Chondrocyte (in vitro differentiated cells): ENCODE measurements at regions not wholly inside any gene's neighbourhood (a gene's known extent, or its start where the extent isn't known, plus 50 kb on each side); places are given as distances from the start of the nearest gene placed in this dataset.

Experiments
- DNase-seq: peaks from one replicate; pipeline ENCODE4 v3.0.0; 2021; ENCODE audit warnings: mixed read lengths, low spot score
- H3K27ac Mint-ChIP-seq: one replicate; pipeline ENCODE4 v1.8.0; 2021; ENCODE audit warnings: mild to moderate bottlenecking, moderate library complexity, mixed read lengths; ENCODE audit not compliant: unreplicated experiment
- H3K27me3 Mint-ChIP-seq: 2 replicates; pipeline ENCODE4 v1.8.0; 2021; ENCODE audit warnings: low read depth, mixed read lengths
- H3K36me3 Mint-ChIP-seq: 2 replicates; pipeline ENCODE4 v1.8.0; 2021; ENCODE audit warnings: low read depth, mixed read lengths
- H3K4me1 Mint-ChIP-seq: 2 replicates; pipeline ENCODE4 v1.8.0; 2021; ENCODE audit warnings: low read depth, mild to moderate bottlenecking, mixed read lengths
- H3K4me3 Mint-ChIP-seq: one replicate; pipeline ENCODE4 v1.8.0; 2021; ENCODE audit warnings: mild to moderate bottlenecking, moderate library complexity, mixed read lengths; ENCODE audit not compliant: unreplicated experiment
- H3K9me3 Mint-ChIP-seq: 2 replicates; pipeline ENCODE4 v1.8.0; 2021; ENCODE audit warnings: low read depth, mixed read lengths
- TF ChIP-seq, protein P1 (sequence below): fragments of 200-600 bp; sonication (generic); IDR thresholded peaks from 2 replicates; pipeline ENCODE4 v1.5.0; 2021; ENCODE audit warnings: antibody characterized with exemption, mild to moderate bottlenecking, moderate library complexity

DNA sequence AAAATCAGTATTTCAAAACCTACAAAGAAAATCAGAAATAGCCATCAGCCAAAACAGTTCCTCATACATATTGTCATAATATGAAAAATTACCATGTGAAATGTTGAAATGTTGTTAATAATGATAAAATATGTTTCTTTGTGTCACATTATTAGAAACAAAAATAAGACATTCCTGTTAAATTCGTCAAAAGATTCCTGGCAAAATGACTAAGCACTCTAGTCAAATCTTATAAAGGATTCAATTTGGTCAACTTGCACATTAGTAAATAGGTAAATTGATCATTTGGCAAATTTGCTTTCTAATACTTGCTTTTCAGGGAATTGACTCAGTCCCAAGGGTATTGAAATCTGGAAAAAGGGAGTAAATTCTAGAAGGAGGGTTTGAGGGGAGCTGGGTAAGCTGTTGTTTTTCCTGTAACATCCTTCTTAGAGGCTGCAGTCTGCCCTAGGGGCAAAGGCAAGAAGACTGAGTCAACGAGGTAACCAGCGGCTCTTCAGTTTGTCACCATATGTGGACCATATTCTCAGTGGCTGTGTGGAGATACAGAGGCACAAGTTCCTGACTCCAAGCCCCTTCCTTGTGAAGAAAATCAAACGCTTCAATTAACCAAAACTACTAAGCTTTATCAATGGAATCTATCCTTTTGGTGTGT is 482.3 kb downstream of the TNS1 start:
- Mint-ChIP-seq H3K4me1 (peaks cover 18% of the 10 kb centered on the region), H3K27ac (peak overlapping the region; percentile 45), H3K9me3 (no peaks in the 10 kb centered on the region), H3K4me3 (no peak overlapping the region), H3K36me3 (peaks cover 1% of the 10 kb centered on the region), H3K27me3 (no peaks in the 10 kb centered on the region)
- DNase-seq, result no peak
- TF ChIP-seq, protein P1, sequence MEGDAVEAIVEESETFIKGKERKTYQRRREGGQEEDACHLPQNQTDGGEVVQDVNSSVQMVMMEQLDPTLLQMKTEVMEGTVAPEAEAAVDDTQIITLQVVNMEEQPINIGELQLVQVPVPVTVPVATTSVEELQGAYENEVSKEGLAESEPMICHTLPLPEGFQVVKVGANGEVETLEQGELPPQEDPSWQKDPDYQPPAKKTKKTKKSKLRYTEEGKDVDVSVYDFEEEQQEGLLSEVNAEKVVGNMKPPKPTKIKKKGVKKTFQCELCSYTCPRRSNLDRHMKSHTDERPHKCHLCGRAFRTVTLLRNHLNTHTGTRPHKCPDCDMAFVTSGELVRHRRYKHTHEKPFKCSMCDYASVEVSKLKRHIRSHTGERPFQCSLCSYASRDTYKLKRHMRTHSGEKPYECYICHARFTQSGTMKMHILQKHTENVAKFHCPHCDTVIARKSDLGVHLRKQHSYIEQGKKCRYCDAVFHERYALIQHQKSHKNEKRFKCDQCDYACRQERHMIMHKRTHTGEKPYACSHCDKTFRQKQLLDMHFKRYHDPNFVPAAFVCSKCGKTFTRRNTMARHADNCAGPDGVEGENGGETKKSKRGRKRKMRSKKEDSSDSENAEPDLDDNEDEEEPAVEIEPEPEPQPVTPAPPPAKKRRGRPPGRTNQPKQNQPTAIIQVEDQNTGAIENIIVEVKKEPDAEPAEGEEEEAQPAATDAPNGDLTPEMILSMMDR, result no peak

DNA sequence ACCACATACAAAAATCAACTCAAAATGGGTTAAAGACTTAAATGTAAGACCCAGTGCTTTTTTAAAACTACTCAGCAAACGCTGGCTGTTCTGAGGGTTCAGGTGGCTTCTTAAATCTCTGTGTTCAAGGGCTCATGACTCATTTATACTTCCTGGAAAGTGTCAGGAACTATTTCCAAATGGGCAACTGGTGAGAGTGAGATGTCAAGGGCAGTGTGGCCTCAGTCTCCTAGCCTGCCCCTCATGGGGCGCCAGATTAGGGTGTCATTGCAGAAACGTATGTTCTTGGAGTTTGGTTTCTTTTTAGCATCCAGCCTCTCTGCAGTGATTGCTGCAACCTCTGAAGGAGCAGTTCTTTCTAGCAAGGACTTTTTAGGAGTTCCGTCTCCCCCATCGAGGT is 485.4 kb downstream of the TNS1 start:
- DNase-seq, result no peak
- Mint-ChIP-seq H3K4me1 (peaks cover 28% of the 10 kb centered on the region), H3K4me3 (no peak overlapping the region), H3K9me3 (no peaks in the 10 kb centered on the region), H3K36me3 (peaks cover 1% of the 10 kb centered on the region), H3K27me3 (no peaks in the 10 kb centered on the region), H3K27ac (no peak overlapping the region)
- TF ChIP-seq, protein P1, result no peak

DNA sequence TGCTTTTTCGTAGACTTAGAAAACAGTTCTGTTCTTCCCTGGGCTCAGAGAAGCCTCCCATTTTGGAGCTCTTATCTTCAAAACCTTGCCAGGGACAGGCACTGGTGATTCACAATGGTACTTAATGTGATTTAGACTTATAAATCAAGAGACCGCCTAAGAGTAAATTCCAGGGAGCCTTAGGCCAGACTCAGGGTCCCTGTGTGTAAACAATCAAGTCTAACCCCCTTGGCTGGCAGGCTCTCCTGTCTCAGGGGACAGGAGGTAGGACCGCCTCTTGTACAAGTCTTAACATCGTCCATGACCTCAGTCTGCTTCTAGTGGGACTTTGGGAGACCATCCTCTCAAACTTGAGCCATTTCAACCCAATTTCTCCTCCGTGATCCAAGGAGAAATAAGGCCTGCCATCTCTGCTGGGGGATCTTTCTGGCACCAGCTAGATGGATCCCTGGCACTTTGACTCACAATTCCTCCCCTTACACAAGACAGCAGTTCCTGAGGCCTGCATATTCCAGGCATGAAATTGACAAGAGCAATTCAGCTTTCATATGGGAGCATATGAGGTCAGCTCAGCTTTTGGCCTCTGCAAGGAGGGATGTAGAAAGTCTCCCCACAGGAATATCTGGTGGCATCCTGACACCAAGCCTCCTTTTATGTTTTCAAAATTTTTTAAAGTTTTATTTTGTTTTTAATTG is 487.0 kb downstream of the TNS1 start:
- H3K36me3 Mint-ChIP-seq, result peaks cover 1% of the 10 kb centered on the region
- peaks cover 31% of the 10 kb centered on the region for H3K4me1 Mint-ChIP-seq

DNA sequence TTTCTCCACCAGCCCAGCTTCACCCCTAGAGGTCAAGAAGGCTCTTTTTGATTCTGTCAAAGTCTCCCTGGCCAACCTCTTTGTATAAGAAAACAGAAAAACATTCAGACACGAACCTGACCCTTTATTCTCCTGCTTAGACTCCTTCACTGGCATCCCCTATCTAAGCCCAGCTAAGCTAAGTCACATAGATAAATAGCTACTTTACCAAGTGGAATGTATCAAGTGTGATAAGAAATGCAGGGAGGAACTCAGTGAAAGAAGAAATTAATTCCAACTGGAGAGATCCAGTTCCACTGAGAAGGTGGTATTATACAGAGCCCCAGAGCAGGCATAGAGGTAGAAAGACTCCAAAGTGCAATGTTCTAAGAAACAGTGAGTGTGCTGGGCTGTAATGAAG is 489.5 kb downstream of the TNS1 start:
- DNase-seq, result no peak
- peaks cover 35% of the 10 kb centered on the region for H3K4me1 Mint-ChIP-seq
- peaks cover 1% of the 10 kb centered on the region for H3K36me3 Mint-ChIP-seq
- no peak overlapping the region for H3K27ac Mint-ChIP-seq
- H3K9me3 Mint-ChIP-seq, result no peaks in the 10 kb centered on the region
- no peak overlapping the region for H3K4me3 Mint-ChIP-seq
- TF ChIP-seq, protein P1, result no peak
- no peaks in the 10 kb centered on the region for H3K27me3 Mint-ChIP-seq

More for the DNA sequence above, 487.0 kb downstream of the TNS1 start:
- DNase-seq, result no peak
- H3K9me3 Mint-ChIP-seq, result no peaks in the 10 kb centered on the region
- no peak overlapping the region for H3K4me3 Mint-ChIP-seq
- H3K27ac Mint-ChIP-seq, result no peak overlapping the region
- no peaks in the 10 kb centered on the region for H3K27me3 Mint-ChIP-seq
- TF ChIP-seq, protein P1, result no peak

DNA sequence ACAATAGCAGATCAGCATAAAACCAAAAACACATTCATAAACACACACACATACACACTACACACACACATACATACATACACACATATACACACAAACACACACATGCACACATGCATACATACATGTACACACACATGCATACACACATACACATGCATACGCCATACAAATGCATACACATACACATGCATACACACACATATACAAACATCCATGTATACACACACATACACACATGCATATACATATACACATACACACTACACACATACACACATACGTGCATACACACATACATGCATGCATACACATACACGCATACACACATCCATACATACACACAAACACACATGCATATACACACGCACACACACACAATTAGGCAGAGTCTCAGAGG is 490.1 kb downstream of the TNS1 start:
- Mint-ChIP-seq H3K27ac (no peak overlapping the region), H3K4me3 (no peak overlapping the region), H3K36me3 (peaks cover 3% of the 10 kb centered on the region), H3K9me3 (no peaks in the 10 kb centered on the region), H3K4me1 (peaks cover 35% of the 10 kb centered on the region), H3K27me3 (no peaks in the 10 kb centered on the region)
- TF ChIP-seq, protein P1, result no peak
- no peak for DNase-seq
